SU-DHL-6 (cell line): ENCODE measurements at regions not wholly inside any gene's neighbourhood (a gene's known extent, or its start where the extent isn't known, plus 50 kb on each side); places are given as distances from the start of the nearest gene placed in this dataset.

Source experiments
- H2AFZ ChIP-seq: fragments of 200-600 bp; sonication (generic); 2 replicates; pipeline ENCODE4 v1.6.1; 2014; ENCODE audit warnings: low read depth, mild to moderate bottlenecking, moderate library complexity, mixed read lengths, antibody characterized with exemption, low read length; ENCODE audit not compliant: severe bottlenecking
- H3F3A ChIP-seq: fragments of 200-600 bp; shearing (Covaris generic); 2 replicates; pipeline ENCODE4 v1.6.0; 2016; ENCODE audit warnings: antibody characterized with exemption, mild to moderate bottlenecking; ENCODE audit not compliant: insufficient read depth
- H3K27ac ChIP-seq: fragments of 200-600 bp; sonication (generic); 2 replicates; pipeline ENCODE4 v1.5.1; 2016; ENCODE audit warnings: low read depth, mild to moderate bottlenecking, low read length, moderate library complexity, mixed read lengths
- H3K27me3 ChIP-seq: fragments of 200-600 bp; sonication (generic), shearing (Covaris generic); 2 replicates; pipeline ENCODE4 v1.6.0; 2014; ENCODE audit warnings: mild to moderate bottlenecking, low read length
- H3K36me3 ChIP-seq: fragments of 200-600 bp; sonication (generic); 2 replicates; pipeline ENCODE4 v1.6.1; 2014; ENCODE audit warnings: mild to moderate bottlenecking, low read length, mixed read lengths
- H3K4me2 ChIP-seq: fragments of 300-600, 200-600 bp; shearing (Covaris generic), sonication (generic); 2 replicates; pipeline ENCODE4 v1.6.0; 2014; ENCODE audit warnings: low read length, low read depth, mild to moderate bottlenecking; ENCODE audit not compliant: poor library complexity, severe bottlenecking
- H3K4me3 ChIP-seq: fragments of 200-600 bp; sonication (generic); 2 replicates; pipeline ENCODE4 v1.5.1; 2014; ENCODE audit warnings: antibody characterized with exemption, low read length, mild to moderate bottlenecking, mixed read lengths; ENCODE audit not compliant: insufficient read depth, poor library complexity, severe bottlenecking
- H3K79me2 ChIP-seq: fragments of 200-600 bp; sonication (generic); 2 replicates; pipeline ENCODE4 v1.6.1; 2014; ENCODE audit warnings: mild to moderate bottlenecking, low read length, moderate library complexity; ENCODE audit not compliant: insufficient read depth
- H3K9ac ChIP-seq: fragments of 200-600 bp; sonication (generic); 2 replicates; pipeline ENCODE4 v1.7.0; 2014; ENCODE audit warnings: mild to moderate bottlenecking, low read length
- H3K9me2 ChIP-seq: fragments of 200-600 bp; sonication (generic); replicated peaks from 2 replicates; pipeline ENCODE4 v1.6.1; 2014; ENCODE audit warnings: low read length; ENCODE audit not compliant: insufficient read depth
- H3K9me3 ChIP-seq: fragments of 200-600 bp; sonication (generic); 2 replicates; pipeline ENCODE4 v1.6.1; 2014; ENCODE audit warnings: low read length, mixed read lengths; ENCODE audit not compliant: insufficient read depth
- H4K20me1 ChIP-seq: fragments of 200-600 bp; sonication (generic); 2 replicates; pipeline ENCODE4 v1.6.1; 2014; ENCODE audit warnings: low read depth, mild to moderate bottlenecking, antibody characterized with exemption, low read length, moderate library complexity, mixed read lengths
- CTCF ChIP-seq: fragments of 200-600 bp; sonication (generic); IDR thresholded peaks from one replicate; pipeline ENCODE4 v1.5.1; 2017; ENCODE audit warnings: antibody characterized with exemption, mild to moderate bottlenecking, low read length, moderate library complexity; ENCODE audit not compliant: insufficient read depth, poor library complexity, severe bottlenecking
- EZH2phosphoT487 ChIP-seq: fragments of 200-600 bp; sonication (generic), shearing (Covaris generic); conservative IDR thresholded peaks from 2 replicates; pipeline ENCODE4 v1.6.1; 2018; ENCODE audit warnings: mild to moderate bottlenecking, antibody characterized with exemption, low read length, moderate library complexity, mixed read lengths

- Histone ChIP-seq H3K79me2 (no peaks in the 10 kb centered on the region), H4K20me1 (no peaks in the 10 kb centered on the region), H3K9ac (no peak overlapping the region), H2AFZ (no peak overlapping the region), H3K27me3 (no peaks in the 10 kb centered on the region), H3K27ac (no peak overlapping the region), H3K9me2 (no peaks in the 10 kb centered on the region), H3K36me3 (no peaks in the 10 kb centered on the region), H3F3A (no peaks in the 10 kb centered on the region), H3K4me2 (no peak overlapping the region), H3K4me3 (no peak overlapping the region), H3K9me3 (no peaks in the 10 kb centered on the region)
- TF ChIP-seq CTCF, result no peak
- no peak for TF ChIP-seq EZH2phosphoT487
Observed at GRCh38 chr6:37078814-37079213, 73.4 kb downstream of the FGD2 start.

GRCh38 chr6:37081042-37081607 lies 75.7 kb downstream of the FGD2 start:
- Histone ChIP-seq H3K9me3 (no peaks in the 10 kb centered on the region), H3F3A (no peaks in the 10 kb centered on the region), H3K36me3 (no peaks in the 10 kb centered on the region), H3K4me3 (no peak overlapping the region), H3K27me3 (no peaks in the 10 kb centered on the region), H3K27ac (no peak overlapping the region), H2AFZ (no peak overlapping the region), H3K9ac (no peak overlapping the region), H4K20me1 (no peaks in the 10 kb centered on the region), H3K9me2 (no peaks in the 10 kb centered on the region), H3K79me2 (no peaks in the 10 kb centered on the region), H3K4me2 (no peak overlapping the region)
- TF ChIP-seq EZH2phosphoT487 (no peak), CTCF (no peak)

- Histone ChIP-seq H3K9me3 (no peaks in the 10 kb centered on the region), H3K4me2 (no peak overlapping the region), H2AFZ (no peak overlapping the region), H3K9ac (no peak overlapping the region), H3K36me3 (no peaks in the 10 kb centered on the region), H4K20me1 (no peaks in the 10 kb centered on the region), H3F3A (no peaks in the 10 kb centered on the region), H3K9me2 (no peaks in the 10 kb centered on the region), H3K4me3 (no peak overlapping the region), H3K27ac (no peak overlapping the region), H3K79me2 (no peaks in the 10 kb centered on the region), H3K27me3 (no peaks in the 10 kb centered on the region)
- no peak for TF ChIP-seq CTCF
- TF ChIP-seq EZH2phosphoT487, result no peak
Observed at GRCh38 chr6:37082390-37083130, 77.1 kb downstream of the FGD2 start.
